ENCODE measurements at regions not wholly inside any gene's neighbourhood (a gene's known extent, or its start where the extent isn't known, plus 50 kb on each side); places are given as distances from the start of the nearest gene placed in this dataset.

- no peak for DNase-seq
Observed at GRCh38 chr14:85087201-85087600, 442.7 kb upstream of the FLRT2 start.

- no peak for DNase-seq
Observed at GRCh38 chr14:85088192-85088591, 441.8 kb upstream of the FLRT2 start.

DNA sequence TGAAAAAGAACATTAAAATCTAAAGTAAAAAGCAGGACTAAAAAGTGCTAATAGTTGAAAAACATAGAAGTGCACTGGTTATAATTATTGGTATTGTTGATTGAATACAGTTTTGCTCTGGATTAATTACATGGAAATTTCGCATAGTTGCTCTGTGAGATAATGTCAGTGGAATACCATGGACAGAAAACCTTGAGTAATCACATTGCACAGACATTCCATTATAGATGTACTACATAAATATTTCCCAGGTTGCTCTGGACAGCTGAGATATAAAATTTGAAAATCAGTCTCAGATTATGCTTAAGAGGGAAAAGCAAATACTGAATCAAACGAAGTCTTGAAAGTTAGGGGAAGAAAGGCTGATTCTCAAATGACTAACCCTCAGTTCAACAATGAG, 439.3 kb upstream of the FLRT2 start:
- no peak for DNase-seq

- no peak for DNase-seq
Observed at GRCh38 chr14:85093631-85094330, 436.2 kb upstream of the FLRT2 start.

- no peak for DNase-seq
Observed at GRCh38 chr14:85102591-85102990, 427.4 kb upstream of the FLRT2 start.

- DNase-seq, result no peak
Observed at GRCh38 chr14:85106506-85106905, 423.4 kb upstream of the FLRT2 start.

DNA sequence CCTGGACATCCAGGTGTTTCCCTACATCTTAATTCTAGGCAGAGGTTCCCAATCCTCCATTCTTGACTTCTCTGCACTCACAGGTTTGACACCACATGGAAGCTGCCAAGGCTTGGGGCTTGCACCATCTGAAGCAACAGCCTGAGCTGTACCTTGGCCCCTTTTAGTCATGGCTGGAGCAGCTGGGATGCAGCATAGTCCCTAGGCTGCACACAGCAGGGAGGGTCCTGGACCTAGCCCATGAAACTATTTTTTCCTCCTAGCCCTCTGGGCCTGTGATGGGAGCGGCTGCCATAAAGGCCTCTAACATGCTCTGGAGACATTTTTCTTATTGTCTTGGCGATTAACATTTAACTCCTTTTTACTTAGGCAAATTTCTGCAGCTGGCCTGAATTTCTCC, 417.2 kb upstream of the FLRT2 start:
- DNase-seq, result no peak

GRCh38 chr14:85115921-85116320, 414.0 kb upstream of the FLRT2 start:
- DNase-seq, result no peak

GRCh38 chr14:85118274-85118673, 411.7 kb upstream of the FLRT2 start:
- DNase-seq, result no peak

GRCh38 chr14:85122690-85123089, 407.3 kb upstream of the FLRT2 start:
- DNase-seq, result no peak

GRCh38 chr14:85123755-85124154, 406.2 kb upstream of the FLRT2 start:
- no peak for DNase-seq

GRCh38 chr14:85124631-85125290, 405.2 kb upstream of the FLRT2 start:
- no peak for DNase-seq

- no peak for DNase-seq
Observed at GRCh38 chr14:85125291-85125670, 404.7 kb upstream of the FLRT2 start.

GRCh38 chr14:85129921-85130320, 400.0 kb upstream of the FLRT2 start:
- no peak for DNase-seq

DNA sequence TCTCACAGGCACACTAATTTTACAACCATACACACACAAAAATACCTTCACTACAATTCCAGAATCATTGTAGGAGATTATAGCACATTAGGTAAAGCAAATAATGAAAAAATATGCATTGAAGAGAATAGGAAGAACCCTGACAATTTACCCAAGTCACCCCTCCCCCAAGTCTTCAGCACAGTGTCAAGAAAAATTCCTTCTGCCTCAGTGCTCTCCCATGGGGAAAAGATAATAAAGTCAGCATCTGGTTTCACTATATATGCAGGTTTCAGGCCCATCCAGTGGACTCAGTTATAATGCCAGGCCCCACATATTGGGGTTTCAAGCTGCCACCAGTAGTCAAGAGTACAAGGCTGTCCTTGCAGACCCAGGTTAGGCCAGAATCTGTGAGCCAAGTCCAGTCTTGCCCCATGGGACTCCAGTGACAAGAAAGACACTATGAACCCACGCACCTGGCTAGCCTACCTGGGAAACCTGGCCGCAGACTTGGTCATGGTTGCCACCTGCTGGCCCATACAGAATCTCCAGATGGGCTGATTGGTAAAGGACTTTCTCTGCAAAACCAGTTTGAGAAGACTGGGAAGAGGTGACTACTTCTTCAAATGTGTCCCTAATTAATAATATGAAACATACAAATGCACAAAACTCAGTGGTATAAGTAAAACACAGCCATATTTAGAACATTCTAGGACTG, 398.6 kb upstream of the FLRT2 start:
- no peak for DNase-seq

DNA sequence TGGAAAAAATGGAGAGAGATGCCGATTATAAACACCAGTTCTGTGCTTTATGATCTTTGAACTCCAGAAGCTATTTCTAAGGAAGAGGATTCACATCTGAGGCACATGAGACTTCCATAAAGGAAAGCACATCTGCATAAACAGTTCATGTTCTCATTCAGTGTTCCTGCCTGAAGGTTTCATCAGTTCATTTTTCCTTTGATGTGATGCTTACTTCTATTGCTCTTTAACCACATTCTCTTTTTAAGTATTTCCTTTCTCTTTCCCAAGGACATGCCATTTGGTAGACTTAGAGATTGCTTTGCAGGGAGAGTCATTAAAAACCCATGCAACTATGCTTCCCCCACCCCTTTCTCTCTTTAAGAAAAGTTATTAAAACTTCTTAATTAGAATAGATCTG, 387.0 kb upstream of the FLRT2 start:
- no peak for DNase-seq

DNA sequence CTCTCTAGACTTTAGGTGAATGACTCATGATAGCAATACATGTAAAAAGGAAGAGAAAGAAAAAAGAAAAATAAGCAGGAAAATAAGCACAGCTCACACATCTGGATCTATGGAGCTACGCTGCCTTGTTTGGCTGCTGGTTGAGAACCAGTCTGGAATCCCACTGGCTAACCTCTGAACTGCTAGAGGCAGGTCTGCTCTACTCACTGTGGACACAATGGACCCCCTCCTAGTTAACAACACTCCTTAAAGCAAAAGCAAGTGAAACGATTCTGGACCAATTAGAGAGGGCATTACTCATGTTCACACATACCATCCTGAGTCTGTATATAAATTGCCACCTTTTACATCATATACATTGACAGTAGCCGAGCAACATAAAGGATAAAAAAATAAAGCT, 383.2 kb upstream of the FLRT2 start:
- no peak for DNase-seq

GRCh38 chr14:85150166-85150565, 379.8 kb upstream of the FLRT2 start:
- no peak for DNase-seq

GRCh38 chr14:85154714-85155113, 375.2 kb upstream of the FLRT2 start:
- DNase-seq, result no peak

- DNase-seq, result no peak
Observed at GRCh38 chr14:85156319-85156718, 373.6 kb upstream of the FLRT2 start.

GRCh38 chr14:85159726-85160125, 370.2 kb upstream of the FLRT2 start:
- no peak for DNase-seq

DNA sequence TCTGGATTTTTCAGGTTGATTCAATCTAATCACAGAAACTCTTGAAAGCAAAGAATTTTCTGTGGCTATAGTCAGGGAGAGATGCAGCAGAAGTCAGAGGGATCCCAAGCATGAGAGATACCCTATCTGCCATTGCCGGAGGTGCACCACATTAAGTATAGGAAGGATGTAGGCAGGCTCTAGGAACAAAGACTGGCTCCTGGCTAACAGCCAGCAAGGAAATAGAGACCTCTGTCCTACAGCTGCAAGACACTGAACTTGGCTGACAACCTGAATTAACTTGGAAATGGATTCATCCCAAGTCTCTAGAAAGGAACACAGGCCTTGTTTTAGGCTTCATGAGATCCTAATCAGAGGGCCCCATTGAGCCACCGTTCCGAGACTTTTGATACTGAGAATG, 364.9 kb upstream of the FLRT2 start:
- DNase-seq, result no peak

DNA sequence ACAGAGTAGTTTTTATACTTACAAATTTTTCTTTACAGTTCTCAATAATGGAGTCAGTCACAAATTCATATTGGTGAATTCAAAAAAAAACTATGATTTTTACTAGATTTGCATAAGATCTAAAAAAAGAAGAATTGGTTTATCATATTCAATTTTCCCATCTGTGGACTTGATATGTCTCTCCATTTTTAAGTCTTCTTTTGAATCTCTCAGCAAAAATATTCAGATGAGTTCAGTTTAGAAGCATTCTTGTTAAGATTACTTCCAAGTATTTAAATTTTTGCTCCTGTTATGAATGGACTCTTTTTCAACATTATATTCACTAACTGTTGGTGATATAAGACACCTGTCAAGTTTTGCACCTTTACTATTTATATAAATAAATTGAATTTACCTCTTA, 360.6 kb upstream of the FLRT2 start:
- DNase-seq, result no peak

DNA sequence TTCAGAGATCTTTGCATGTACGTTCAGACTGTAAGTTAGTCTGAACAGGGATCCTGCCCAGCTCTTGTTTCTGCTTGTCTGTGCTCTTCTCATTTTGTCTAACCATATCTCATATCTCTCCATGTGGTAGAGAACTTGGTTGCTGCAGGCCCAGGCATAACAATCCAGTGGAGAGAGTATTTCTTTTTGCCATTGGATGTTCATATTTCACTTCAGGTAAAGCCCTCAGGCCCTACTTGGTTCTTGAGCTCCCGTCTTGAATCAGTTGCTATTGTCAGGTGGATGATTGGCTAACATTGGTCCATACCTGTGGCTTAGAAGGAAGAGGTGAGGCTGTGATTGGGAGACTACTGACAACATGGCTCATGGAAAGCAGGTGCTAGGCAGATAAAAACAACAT, 357.7 kb upstream of the FLRT2 start:
- DNase-seq, result no peak

All from GDM1 (cell line).